Vagina (tissue), 2 donors: ENCODE measurements at regions not wholly inside any gene's neighbourhood (a gene's known extent, or its start where the extent isn't known, plus 50 kb on each side); places are given as distances from the start of the nearest gene placed in this dataset.

Experiments
- DNase-seq, 2 donors: peaks; one replicate each; pipeline ENCODE4 v3.0.0-alpha.2; 2017; ENCODE audit errors: extremely low spot score in 2 of 2
- H3K27ac ChIP-seq: fragments of 200-600 bp; sonication (generic); one replicate; pipeline ENCODE4 v1.5.1; 2019
- H3K27me3 ChIP-seq: fragments of 200-600 bp; sonication (generic); one replicate; pipeline ENCODE4 v1.5.1; 2019
- H3K36me3 ChIP-seq, 2 donors: fragments of 200-600 bp; sonication (generic); one replicate each; pipeline ENCODE4 v1.5.1; 2017 to 2019
- H3K4me1 ChIP-seq: fragments of 200-600 bp; sonication (generic); one replicate; pipeline ENCODE4 v1.5.1; 2019
- H3K4me3 ChIP-seq, 2 donors: fragments of 200-600 bp; sonication (generic); 1 replicate in 1 of 2; 2 replicates in 1 of 2; pipeline ENCODE4 v1.5.1; 2016 to 2019
- H3K9me3 ChIP-seq: fragments of 200-600 bp; sonication (generic); one replicate; pipeline ENCODE4 v1.5.1; 2019
- POLR2A ChIP-seq, 2 donors: fragments of 450-650 bp; IDR thresholded peaks; one replicate each; pipeline ENCODE4 v1.6.1; 2017; ENCODE audit warnings: antibody characterized with exemption in 2 of 2, mild to moderate bottlenecking in 2 of 2, moderate library complexity in 2 of 2
- POLR2AphosphoS5 ChIP-seq, 2 donors: sonication (generic); formaldehyde crosslinking; IDR thresholded peaks; one replicate each; pipeline ENCODE4 v1.9.0; 2017; ENCODE audit warnings: antibody characterized with exemption in 2 of 2, mild to moderate bottlenecking in 2 of 2, low read depth in 1 of 2; ENCODE audit not compliant: insufficient read depth in 1 of 2
- intact Hi-C: fragments of 100-400 bp; cut with DNase I; formaldehyde crosslinking; loops from one replicate; pipeline ENCODE4 v1.15.1; 2023
- TF ChIP-seq, protein P1 (sequence below), 3 experiments: fragments of 450-650 bp in 2 of 3; fragments of 200-600 bp in 1 of 3; sonication (generic) in 1 of 3; IDR thresholded peaks; one replicate each; pipeline ENCODE4 v1.5.1; 2017 to 2019; ENCODE audit warnings: antibody characterized with exemption in 3 of 3, mild to moderate bottlenecking in 2 of 3, moderate library complexity in 2 of 3

DNA sequence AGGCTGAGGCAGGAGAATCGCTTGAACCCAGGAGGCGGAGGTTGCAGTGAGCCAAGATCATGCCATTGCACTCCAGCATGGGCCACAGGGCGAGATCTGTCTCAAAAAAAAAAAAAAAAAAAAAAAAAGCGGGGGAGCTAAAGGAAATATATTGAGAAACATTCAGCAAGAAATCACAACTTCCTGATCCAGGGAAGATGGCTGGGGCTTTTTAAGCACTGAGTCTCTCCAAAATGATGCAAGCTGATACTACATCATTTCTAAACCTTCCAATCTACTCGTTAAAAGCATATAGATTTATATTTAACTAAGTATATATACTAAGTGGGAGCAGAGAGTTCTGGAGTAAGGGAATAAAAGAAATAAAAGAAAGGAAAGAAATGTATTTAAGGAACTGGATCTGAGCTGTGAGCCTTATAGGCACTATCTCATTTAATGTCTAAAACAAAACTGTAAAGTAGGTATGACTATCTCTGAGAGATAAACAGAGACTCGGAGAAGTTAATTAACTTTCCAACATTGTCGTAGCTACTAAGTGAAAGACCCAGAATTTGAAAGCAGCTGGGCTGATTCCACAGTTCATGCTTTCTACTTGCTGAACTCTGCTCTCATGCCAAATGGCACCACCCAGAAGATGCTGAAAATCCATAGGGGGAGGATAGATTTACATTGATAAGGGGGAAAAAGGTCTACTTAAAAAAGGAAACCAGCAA, 215.0 kb upstream of the MARCKS start:
- no peak overlapping the region for H3K27ac ChIP-seq
- no peaks in the 10 kb centered on the region for H3K36me3 ChIP-seq
- no peak overlapping the region for H3K4me3 ChIP-seq
- TF ChIP-seq, protein P1, sequence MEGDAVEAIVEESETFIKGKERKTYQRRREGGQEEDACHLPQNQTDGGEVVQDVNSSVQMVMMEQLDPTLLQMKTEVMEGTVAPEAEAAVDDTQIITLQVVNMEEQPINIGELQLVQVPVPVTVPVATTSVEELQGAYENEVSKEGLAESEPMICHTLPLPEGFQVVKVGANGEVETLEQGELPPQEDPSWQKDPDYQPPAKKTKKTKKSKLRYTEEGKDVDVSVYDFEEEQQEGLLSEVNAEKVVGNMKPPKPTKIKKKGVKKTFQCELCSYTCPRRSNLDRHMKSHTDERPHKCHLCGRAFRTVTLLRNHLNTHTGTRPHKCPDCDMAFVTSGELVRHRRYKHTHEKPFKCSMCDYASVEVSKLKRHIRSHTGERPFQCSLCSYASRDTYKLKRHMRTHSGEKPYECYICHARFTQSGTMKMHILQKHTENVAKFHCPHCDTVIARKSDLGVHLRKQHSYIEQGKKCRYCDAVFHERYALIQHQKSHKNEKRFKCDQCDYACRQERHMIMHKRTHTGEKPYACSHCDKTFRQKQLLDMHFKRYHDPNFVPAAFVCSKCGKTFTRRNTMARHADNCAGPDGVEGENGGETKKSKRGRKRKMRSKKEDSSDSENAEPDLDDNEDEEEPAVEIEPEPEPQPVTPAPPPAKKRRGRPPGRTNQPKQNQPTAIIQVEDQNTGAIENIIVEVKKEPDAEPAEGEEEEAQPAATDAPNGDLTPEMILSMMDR (IDR thresholded peaks at IDR 0.05) = no peak
- TF ChIP-seq POLR2AphosphoS5 (IDR thresholded peaks at IDR 0.05; ENCODE audit: insufficient read depth in 1 of 2, low read depth in 1 of 2) (no peak), POLR2A (IDR thresholded peaks at IDR 0.05) (no peak)
- H3K4me1 ChIP-seq = peaks cover 31% of the 10 kb centered on the region
- intact Hi-C loops = no loop called here
- DNase-seq = no peak
- H3K9me3 ChIP-seq = no peaks in the 10 kb centered on the region
- H3K27me3 ChIP-seq = no peaks in the 10 kb centered on the region

DNA sequence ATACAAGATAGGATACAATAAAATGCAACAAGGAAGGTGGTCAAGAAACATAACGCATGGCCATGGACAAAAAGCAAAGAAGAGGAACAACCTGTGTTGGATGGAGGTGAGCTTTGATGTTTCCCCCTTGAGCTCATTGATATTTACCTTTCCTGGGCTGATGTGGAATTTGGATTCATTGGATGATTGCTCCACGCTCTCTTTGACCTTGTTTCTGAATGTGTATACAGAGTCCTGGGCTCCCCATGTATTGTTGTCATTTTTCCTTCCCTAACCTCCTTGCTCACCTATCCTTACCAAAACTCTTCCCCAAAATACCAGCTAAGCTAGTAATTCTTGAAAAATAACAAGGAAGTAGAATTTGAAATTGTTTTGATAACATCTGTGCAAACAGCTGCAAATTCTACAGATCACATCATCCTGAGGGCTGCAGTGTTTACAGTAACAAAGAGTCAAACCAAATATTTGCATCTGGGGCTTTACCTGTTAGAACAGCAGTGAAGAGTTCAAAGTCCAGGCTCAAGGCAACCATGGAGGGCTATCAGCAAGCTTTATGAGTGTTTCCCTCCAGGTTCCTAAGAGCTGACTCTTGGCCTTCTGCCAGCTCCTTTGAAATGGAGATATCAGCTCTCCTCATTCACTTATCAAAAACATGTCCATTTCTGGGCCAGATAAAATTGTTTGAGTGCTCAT, 214.3 kb upstream of the MARCKS start:
- TF ChIP-seq POLR2AphosphoS5 (IDR thresholded peaks at IDR 0.05; ENCODE audit: insufficient read depth in 1 of 2, low read depth in 1 of 2) = no peak
- TF ChIP-seq POLR2A (IDR thresholded peaks at IDR 0.05) = no peak
- TF ChIP-seq, protein P1 (IDR thresholded peaks at IDR 0.05) = no peak
- Histone ChIP-seq H3K4me3 (no peak overlapping the region), H3K9me3 (no peaks in the 10 kb centered on the region), H3K27me3 (no peaks in the 10 kb centered on the region), H3K36me3 (no peaks in the 10 kb centered on the region), H3K27ac (no peak overlapping the region), H3K4me1 (peaks cover 31% of the 10 kb centered on the region)
- intact Hi-C loops = no loop called here
- DNase-seq = no peak

GRCh38 chr6:113643407-113643770, 213.8 kb upstream of the MARCKS start:
- intact Hi-C loops = no loop called here
- no peak overlapping the region for H3K27ac ChIP-seq
- no peak for TF ChIP-seq POLR2AphosphoS5 (IDR thresholded peaks at IDR 0.05; ENCODE audit: insufficient read depth in 1 of 2, low read depth in 1 of 2)
- TF ChIP-seq, protein P1 (IDR thresholded peaks at IDR 0.05) = no peak
- TF ChIP-seq POLR2A (IDR thresholded peaks at IDR 0.05) = no peak
- DNase-seq = no peak
- H3K9me3 ChIP-seq = no peaks in the 10 kb centered on the region
- peaks cover 31% of the 10 kb centered on the region for H3K4me1 ChIP-seq
- H3K27me3 ChIP-seq = no peaks in the 10 kb centered on the region
- H3K36me3 ChIP-seq = no peaks in the 10 kb centered on the region
- H3K4me3 ChIP-seq = no peak overlapping the region

GRCh38 chr6:113644861-113645575, 212.1 kb upstream of the MARCKS start:
- no peaks in the 10 kb centered on the region for H3K27me3 ChIP-seq
- intact Hi-C loops = no loop called here
- peaks cover 31% of the 10 kb centered on the region for H3K4me1 ChIP-seq
- no peak for DNase-seq
- H3K27ac ChIP-seq = peak overlapping the region; percentile 50
- TF ChIP-seq POLR2A (IDR thresholded peaks at IDR 0.05) (no peak), POLR2AphosphoS5 (IDR thresholded peaks at IDR 0.05; ENCODE audit: insufficient read depth in 1 of 2, low read depth in 1 of 2) (no peak)
- TF ChIP-seq, protein P1 (IDR thresholded peaks at IDR 0.05) = no peak
- no peaks in the 10 kb centered on the region for H3K9me3 ChIP-seq
- no peak overlapping the region for H3K4me3 ChIP-seq
- H3K36me3 ChIP-seq = no peaks in the 10 kb centered on the region
